DMS153 treated with DMSO at 0.1 percent for 48 hours (cell line): ENCODE measurements at regions not wholly inside any gene's neighbourhood (a gene's known extent, or its start where the extent isn't known, plus 50 kb on each side); places are given as distances from the start of the nearest gene placed in this dataset.

Experiments
- DNase-seq: peaks from one replicate; lab custom pipeline; 2025; ENCODE audit not compliant: unreplicated experiment; lab: John Stamatoyannopoulos, UW

DNA sequence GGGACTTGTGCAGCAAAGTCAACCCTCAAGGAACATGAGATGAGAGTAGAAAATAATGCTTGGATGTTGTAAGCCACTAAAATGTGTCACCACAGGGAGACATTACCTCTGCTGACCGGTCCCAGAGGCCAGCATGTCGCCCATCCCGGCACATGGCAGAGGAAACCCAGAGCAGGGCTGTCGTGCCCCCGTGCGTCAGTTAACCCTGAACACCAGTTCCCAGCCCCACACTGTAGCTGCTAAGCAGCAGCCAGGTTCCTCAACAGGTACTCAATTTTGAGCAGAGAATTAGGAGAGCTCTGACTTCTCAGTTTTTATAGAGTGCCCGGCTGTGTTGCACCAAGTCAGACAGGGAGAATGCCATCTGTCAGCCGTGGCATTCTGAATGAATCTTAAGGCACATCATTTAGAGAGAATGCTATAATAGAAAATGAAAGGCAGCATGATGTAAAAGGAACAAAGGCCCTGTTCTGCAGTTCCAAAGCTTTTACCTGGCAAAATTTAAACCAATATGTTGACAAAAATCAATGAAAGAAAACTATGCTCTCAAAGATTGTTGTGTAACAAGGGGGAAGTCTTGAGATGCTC is 307.9 kb downstream of the METTL4 start:
- no peak for DNase-seq

DNA sequence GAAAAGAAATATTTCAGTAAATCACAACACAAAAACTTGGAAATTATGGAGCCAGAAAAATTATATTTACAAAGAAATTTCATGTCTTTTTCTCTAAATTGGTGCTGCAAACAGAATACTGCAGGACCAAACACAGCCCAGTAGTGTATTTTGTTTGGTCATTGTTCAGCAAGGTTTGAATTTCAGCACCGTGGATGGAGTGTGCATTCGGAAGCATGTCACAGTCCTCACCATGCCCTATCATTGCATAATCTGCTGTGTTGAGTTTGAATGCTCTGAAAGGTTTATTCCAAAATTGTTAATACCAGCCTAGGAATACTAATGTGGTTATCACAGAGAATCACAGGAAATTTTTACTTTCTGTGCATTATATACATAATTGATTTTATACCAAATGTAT is 296.7 kb downstream of the METTL4 start:
- no peak for DNase-seq

DNA sequence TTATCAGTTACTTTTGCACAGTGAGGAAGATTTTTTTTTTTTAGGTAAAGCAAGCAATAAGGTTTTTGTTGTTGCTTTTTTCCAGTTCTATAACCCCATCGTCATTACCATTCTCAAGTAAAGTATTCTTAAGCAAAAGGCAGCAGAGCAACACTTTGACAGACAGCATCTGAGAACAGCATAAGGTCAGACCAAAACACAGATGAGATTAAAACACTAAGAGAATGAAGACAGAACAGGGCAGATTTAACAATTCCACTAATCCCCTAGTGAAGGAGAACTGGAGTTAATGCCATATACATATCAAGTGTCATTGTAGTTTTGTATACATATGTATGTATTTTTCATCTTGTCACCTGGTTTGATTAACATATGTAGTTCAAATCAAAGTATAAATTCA is 290.2 kb downstream of the METTL4 start:
- DNase-seq, result no peak

DNA sequence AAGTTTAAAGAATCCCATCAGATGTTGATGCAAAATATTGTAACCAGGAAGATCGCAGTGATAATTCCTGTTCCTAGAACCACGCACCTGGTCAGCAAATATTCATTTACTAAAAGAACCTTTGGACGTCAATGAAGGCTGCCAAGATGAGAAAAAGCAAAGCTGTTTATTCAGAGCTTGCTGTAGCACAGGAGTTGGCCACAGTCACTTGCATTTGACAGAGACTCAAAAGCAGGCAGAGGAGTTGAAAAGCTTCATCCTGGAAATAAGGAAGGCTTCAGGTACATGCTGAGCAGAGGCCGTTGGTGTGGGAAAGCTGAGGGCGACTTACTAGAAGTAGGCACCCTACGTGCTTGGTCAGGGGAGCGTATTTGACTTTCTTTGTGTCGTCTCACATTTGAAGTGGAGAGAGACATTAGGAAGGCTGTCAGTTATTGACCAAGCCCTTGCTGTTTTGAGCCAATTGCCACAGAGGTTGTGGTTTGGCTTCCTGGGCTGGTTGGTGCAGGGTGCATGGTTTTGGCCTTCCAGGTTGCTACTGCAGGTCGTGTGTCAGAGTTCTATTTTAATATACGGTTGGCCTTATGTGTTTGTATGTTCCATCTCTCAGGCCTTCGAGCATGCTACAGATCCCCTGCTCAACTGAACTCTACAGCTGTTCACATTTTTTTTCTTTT is 289.6 kb downstream of the METTL4 start:
- no peak for DNase-seq

DNA sequence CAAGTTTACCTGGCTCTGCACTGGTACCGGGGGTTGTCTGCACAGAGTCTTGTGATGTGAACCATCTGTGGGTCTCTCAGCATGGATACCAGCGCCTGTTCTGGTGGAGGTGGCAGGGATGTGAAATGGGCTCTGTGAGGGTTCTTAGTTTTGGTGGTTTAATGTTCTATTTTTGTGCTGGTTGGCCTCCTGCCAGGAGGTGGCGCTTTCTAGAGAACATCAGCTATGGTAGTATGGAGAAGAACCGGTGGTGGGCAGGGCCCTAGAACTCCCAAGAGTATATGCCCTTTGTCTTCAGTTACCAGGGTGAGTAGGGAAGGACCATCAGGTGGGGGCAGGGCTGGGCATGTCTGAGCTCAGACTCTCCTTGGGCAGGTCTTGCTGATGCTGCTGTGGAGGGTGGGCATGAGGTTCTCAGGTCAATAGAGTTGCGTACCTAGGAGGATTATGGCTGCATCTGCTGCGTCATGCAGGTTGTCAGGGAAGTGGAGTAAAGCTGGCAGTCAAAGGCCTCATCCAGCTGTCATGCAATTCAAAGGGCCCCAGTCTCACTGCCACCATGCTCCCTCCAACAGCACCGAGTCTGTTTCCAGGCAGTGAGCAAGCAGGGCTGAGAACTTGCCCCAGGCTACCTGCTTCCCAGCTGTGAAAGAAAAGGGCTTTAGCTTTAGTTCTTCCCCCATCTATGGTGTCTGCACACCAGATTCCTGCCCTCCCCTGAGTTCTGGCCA is 278.0 kb downstream of the METTL4 start:
- DNase-seq, result no peak

DNA sequence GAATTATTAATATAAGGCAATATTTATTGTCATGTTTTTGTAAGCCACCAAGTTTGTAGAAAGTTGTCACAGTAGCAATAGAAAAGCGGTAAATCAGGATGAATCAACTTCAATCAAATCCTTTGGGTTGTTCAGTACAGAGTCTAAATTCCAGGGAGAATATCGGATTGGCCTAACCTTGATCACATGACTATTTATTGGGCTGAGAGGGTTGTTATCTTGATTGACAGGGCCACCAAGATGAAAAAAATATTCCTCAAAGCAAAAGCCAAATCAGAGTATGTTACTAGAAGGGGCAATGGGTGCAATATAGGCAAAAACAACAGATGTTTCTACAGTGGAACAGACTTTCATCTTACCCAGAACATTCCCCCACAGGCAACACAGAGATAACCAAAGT is 270.0 kb downstream of the METTL4 start:
- DNase-seq, result no peak

DNA sequence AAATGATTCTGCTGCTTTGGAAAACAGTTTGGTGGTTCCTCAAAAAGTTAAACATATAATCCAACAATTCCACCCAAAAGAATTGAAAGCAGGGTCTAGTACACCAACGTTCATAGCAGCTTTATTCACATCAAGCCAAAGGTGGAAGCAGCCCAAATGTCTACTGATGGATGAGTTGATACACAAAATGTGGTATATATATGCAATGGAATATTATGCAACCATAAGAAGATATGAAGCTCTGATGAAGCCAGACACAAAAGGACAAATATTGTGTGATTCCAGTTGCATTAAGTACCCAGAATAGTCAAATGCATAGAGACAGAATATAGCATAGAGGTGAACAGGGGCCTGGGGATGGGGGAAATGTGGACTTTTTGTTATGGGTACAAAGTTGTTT is 269.3 kb downstream of the METTL4 start:
- DNase-seq, result no peak

DNA sequence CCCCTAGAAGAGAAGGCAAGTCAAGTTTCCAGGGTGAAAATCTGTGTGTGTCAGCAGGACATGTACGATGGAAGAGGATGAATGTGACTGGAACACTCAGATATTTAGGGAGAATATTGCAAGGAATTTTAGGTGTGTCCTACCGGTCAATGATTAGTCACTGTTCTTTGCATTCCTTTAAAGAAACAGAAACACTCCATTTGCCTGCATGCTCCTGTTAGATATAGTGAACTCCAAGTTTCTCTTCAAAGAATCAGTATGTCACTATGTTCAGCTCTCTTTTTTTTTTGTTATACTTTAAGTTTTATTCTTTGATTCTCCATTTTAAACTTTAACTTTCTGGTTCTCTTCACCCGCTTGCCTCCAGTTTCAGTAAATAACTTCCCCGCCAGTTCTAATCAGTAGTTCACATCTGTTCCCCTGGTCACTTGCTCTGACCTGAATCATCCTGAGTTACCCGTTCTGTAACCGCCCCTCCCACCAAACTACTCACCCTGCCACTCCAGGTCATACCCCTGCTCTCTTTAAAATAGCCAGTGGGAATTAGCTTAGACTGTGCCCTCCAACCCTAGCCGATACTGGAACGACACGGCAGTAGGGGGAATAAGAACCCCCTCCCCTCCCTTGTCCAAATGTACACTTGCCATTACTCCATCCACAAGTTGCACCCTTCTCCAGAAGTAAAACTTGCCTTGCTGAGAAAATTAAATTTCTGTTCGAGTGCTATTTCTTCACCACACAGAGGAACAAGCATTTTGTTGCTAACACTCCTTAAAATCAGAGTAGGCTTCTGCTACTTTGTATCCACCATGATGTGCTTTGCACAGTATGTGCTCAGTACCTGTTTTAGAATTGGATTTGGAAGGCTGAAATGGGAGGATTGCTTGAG is 268.4 kb downstream of the METTL4 start:
- DNase-seq, result no peak

DNA sequence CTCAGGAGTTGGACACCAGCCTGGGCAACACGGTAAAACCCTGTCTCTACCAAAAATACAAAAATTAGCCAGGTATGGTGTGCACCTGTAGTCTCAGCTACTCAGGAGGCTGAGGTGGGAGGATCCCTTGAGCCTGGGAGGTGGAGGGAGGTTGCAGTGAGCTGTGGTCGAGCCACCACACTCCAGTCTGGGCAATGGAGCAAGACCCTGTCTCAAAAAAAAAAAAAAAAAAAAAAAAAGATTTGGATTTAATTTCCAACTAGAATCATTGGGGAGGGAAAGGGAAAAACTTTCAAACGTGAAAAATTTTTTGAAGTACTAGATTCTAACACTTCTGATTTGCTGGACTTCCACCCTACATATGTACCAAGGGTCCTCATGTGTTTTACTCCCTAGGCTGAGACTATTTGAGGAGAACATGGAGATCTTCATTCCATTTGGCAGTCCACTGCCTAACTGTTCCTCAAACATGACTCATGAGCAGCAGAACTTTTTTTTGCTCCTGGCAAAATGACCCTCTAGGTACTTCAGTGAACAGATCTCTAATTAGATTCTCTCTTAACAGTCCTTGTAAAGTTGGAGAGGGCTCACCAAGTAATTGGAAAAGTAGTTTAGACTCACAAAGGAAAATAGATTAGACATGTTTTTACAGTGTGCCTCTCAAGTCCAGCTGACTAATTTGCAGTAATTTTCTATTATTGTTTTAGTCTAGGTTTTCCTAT is 267.6 kb downstream of the METTL4 start:
- DNase-seq, result no peak

DNA sequence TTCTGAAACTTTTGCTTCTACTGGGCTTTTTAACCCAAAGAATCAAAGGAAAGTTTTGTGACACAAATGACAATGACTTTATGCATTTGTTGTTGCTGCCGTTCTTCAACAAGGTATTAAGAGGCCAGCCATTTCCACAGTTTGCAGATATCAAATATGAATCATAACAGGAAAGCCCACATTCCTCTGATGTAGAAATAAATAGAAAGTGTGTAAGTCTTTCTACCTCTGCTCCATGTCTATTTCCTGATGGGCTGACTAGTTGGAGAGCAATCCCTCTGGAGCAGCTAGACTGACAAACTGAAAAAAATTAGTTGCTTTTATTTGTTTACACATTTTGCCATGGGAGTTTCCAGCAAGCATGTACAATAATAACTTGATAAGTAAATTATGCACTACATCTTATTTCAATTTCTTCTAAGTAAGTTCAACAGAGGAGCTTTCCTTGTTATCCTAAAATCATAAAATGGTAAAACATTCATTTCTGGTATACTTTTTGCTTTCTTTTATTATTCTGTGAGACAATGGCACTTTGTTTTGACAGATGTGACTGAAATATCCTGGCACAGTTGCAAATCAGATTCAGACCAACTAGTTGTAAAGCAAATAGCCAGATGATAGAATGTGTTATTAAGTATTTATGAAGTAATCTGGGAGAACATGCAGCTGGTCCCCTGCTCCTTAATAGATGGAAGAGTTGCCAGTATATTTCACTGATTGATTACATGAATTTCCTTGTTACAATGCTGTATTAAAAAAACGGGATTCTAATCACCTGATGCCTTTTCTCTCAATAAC is 266.7 kb downstream of the METTL4 start:
- DNase-seq, result no peak

DNA sequence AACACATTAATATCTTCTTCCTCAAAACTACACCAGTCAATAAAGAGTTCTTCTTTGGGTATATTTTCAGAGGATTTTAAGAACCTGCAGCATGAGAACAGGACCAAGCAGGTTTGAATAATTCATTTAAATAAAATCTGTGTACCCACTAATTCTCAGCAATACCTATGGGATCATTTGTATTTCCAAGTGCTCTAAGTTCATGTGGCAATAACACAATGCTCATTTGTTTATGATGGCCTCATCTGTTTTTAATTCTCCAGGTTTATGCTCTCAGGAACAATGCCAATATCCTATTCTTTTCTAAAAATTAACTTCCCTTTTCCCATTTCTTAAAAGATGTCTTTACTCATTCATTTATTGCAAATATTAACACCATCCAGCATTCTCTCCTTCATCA is 264.7 kb downstream of the METTL4 start:
- no peak for DNase-seq

DNA sequence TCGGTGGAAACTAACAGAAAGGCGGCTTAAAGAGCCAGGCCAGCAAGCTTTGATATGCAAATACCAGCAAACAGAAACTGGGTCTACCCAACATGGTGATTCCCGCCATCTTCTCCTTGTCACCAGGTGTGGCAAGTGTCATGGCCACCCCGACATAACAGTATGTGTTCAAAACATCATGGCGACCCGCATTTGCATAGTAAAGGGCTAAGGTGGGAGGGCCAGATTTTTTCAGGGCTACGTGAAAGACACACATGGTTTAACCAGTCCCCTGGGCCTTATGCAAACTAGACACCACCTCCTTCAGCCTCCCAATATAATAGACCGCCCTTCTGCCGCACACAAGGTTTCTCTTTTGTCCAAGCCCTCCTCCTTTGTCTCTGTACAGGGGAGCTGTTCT is 260.4 kb downstream of the METTL4 start:
- DNase-seq, result no peak

DNA sequence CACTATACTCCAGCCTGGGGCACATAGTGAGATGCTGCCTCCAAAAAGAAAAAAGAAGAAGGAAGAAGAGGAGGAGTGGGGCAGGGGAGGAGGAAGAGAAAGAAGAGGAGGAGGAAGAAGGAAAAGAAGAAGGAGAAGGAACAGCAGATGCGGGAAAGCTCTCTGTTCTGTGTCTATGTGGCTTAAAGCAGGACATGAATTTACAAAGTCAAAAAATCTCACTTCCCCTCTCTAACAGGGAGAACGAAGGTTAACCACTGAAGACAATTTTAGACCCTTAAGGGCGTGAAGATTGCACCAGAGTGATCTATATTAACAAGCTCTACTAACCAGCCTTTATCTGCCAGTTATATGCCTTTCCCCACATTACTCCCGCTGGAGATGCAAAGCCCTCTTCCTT is 258.9 kb downstream of the METTL4 start:
- no peak for DNase-seq

DNA sequence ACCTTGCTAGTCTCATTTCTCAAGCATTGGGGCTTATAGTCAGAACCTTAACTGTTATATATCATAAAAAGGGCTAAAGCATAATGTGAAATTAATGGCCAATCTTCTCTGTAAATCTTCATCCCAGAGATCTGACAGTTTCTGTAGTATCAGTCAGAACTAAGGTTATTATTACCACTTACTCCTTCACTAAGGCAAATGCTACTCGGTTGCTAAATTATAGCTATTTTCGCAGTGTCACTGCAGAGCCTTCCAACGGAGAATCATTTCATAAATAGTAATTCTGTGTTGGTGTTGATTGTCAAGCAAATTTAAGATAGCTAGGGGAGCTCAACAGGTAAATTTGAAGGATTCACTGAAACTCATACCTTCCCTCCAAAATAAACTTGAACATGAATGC is 258.0 kb downstream of the METTL4 start:
- no peak for DNase-seq

DNA sequence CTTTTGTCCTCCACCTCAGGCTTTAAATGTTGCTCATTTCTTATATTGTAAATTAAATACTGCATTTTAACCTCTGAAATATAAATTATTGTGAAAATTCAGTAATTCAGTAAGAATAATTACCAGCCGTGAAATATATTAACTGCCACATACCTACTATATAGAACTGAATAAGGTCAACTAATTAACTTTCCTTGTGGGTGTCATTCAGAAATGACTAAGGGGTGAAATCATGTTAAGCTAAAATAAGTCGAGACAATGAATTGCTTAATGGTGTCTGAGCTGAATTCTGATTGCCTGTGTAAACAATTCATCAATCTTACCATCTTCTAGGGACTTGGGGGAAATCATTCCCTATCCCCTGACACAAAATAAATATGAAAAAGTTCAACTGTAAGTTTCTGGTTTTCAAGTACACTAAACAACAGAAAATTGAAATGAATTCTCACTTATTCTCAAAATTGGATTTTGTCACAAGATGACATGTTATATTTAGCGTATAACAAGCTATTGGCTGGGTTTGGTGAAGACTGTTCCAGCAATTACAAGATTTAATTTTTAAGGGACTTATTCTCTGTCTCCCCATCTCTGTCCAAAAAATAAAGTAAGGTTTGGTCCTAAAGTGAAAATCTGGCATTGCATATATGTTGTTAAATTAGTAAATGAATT is 255.1 kb downstream of the METTL4 start:
- no peak for DNase-seq

DNA sequence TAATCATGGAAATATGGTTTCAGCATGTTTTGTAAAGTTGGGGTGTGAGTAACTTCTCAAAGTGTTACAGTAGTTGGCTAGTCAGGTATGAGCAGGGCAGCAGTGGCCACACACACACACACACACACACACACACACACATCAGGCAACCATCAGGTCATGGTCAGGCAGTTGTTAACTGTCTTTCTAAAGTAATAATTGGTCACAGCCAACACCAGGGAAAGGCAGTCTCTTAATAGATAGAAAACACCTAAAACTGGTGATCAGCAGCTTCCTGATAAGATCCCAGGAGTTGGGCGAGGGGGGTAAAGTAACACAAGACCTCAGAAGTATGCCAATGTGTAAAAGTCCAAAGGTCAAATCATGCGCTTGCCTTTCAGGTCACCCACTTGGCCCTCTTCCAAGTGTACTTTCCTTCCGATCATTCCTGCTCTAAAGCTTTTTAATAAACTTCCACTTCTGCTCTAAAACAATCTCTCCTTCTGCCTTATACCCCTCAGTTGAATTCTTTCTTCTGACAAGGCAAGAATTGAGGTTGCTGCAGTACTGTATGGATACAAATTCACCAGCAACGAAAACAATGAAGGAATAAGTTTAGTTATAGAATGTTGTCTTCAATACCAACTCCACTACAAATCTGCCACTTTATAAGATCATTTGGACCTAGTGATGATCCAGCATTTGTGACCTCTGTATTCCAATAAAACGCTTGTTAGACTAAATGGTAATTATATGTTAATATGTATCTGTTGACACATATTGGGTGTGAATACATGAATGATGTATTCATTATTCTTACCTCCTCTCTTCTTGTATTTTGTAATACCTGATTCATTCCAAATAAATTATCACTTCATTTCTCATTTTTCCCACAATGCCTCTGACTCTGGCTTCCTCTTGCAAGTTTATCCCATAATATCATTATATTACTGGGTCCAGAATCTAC is 254.3 kb downstream of the METTL4 start:
- DNase-seq, result no peak

DNA sequence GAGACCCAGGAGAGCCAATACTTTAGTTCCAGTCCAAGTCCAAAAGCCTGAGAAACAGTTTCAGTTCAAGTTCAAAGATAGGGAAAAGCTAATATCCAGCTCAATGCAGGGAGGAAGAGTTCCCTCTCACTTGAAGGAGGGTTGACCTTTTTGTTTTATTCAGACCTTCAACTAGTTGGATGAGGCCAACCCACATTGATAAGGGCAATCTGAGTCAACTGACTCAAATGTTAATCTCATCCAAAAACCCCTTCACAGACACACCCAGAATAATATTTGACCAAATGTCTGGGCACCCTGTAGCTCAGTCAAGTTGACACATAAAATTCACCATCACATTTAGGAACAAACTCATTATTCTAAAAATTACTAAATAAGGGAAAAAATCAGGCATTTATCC is 246.8 kb downstream of the METTL4 start:
- no peak for DNase-seq

DNA sequence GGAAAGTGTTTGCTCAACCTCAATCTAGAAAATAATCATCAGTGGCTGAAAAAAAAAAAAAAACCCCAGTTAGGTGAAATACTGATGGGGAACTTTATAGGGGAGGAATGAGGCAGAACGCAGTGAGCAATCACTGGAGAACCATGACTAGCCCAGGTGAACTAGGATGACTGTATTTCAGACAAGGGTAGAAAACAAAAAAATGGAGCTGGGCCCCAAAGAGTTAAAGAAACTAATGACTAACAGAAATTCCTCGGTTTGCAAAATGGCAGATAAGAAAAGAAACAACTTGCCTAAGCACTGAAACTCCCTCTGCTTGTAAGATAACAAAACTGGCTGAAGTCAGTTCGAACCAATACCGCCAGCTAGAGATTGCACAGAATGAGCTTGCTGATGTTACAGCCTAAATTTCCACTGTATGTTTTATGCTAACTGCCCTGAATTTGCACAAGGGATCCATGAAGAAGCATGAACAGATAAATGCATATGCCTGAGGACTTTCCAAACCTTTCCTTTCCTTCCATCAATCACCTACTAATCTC is 245.9 kb downstream of the METTL4 start:
- no peak for DNase-seq
